CD14-positive monocyte (primary cell): ENCODE measurements at regions not wholly inside any gene's neighbourhood (a gene's known extent, or its start where the extent isn't known, plus 50 kb on each side); places are given as distances from the start of the nearest gene placed in this dataset.

ENCODE experiments used
- DNase-seq, 3 donors: peaks; one replicate each; pipeline ENCODE4 v3.0.0-alpha.2; 2011 to 2022
- H2AFZ ChIP-seq: 2 replicates; pipeline ENCODE4 v1.6.0; 2012; ENCODE audit warnings: mild to moderate bottlenecking, low read depth, low read length, inconsistent platforms; ENCODE audit not compliant: insufficient read depth, poor library complexity, severe bottlenecking
- H3K27ac ChIP-seq, 2 donors: 1 replicate in 1 of 2; 2 replicates in 1 of 2; pipeline ENCODE4 v1.5.1; 2012 to 2013; ENCODE audit warnings: low read length in 2 of 2, control low read depth in 1 of 2, inconsistent platforms in 1 of 2, low read depth in 1 of 2, mild to moderate bottlenecking in 1 of 2
- H3K27me3 ChIP-seq, 2 donors: one replicate each; pipeline versions ENCODE4 v1.6.0 to v1.6.1; 2011 to 2013; ENCODE audit warnings: low read length in 2 of 2; ENCODE audit not compliant: control insufficient read depth in 2 of 2, insufficient read depth in 2 of 2
- H3K36me3 ChIP-seq, 2 donors: replicated peaks in 1 of 2; 1 replicate in 1 of 2; 2 replicates in 1 of 2; pipeline versions ENCODE4 v1.5.1 to v1.6.1; 2012 to 2013; ENCODE audit warnings: low read length in 2 of 2, control low read depth in 1 of 2, inconsistent platforms in 1 of 2, mild to moderate bottlenecking in 1 of 2; ENCODE audit not compliant: insufficient read depth in 2 of 2, control insufficient read depth in 1 of 2
- H3K4me1 ChIP-seq, 2 donors: 1 replicate in 1 of 2; 2 replicates in 1 of 2; pipeline versions ENCODE4 v1.5.1 to v1.6.1; 2012 to 2013; ENCODE audit warnings: low read length in 2 of 2, control low read depth in 1 of 2, inconsistent platforms in 1 of 2, mild to moderate bottlenecking in 1 of 2, moderate library complexity in 1 of 2; ENCODE audit not compliant: insufficient read depth in 2 of 2, control insufficient read depth in 1 of 2
- H3K4me2 ChIP-seq: replicated peaks from 2 replicates; pipeline ENCODE3; 2012; ENCODE audit warnings: low read length, moderate library complexity, mild to moderate bottlenecking; ENCODE audit not compliant: poor library complexity, severe bottlenecking; ENCODE audit errors: extremely low read depth
- H3K4me3 ChIP-seq, 3 experiments: fragments of 200-600 bp in 1 of 3; sonication (generic) in 1 of 3; replicated peaks in 1 of 3; 1 replicate in 2 of 3; 2 replicates in 1 of 3; pipeline ENCODE4 v1.5.1; 2011 to 2013; ENCODE audit warnings: low read length in 3 of 3, mild to moderate bottlenecking in 3 of 3, control low read depth in 2 of 3, low read depth in 2 of 3, inconsistent platforms in 1 of 3, moderate library complexity in 1 of 3
- H3K79me2 ChIP-seq: 2 replicates; pipeline ENCODE4 v1.6.0; 2012; ENCODE audit warnings: mild to moderate bottlenecking, control low read depth, inconsistent platforms, low read length, moderate library complexity; ENCODE audit not compliant: insufficient read depth
- H3K9ac ChIP-seq: 2 replicates; pipeline ENCODE4 v1.6.0; 2017; ENCODE audit warnings: low read length, mild to moderate bottlenecking; ENCODE audit not compliant: insufficient read depth, poor library complexity, severe bottlenecking
- H3K9me3 ChIP-seq, 2 donors: replicated peaks in 1 of 2; 1 replicate in 1 of 2; 2 replicates in 1 of 2; pipeline versions ENCODE4 v1.5.1 to v1.6.1; 2012 to 2013; ENCODE audit warnings: low read length in 2 of 2, control low read depth in 1 of 2; ENCODE audit not compliant: control insufficient read depth in 1 of 2, insufficient read depth in 1 of 2
- H4K20me1 ChIP-seq: 2 replicates; pipeline ENCODE4 v1.6.0; 2012; ENCODE audit warnings: mild to moderate bottlenecking, low read length, control low read depth, moderate library complexity; ENCODE audit not compliant: insufficient read depth
- H3K27ac Mint-ChIP-seq, 7 donors: one replicate each; pipeline ENCODE4 v1.8.0; 2020; ENCODE audit warnings: mild to moderate bottlenecking in 7 of 7, mixed read lengths in 7 of 7, moderate library complexity in 6 of 7, inconsistent platforms in 2 of 7
- H3K27me3 Mint-ChIP-seq, 3 donors: one replicate each; pipeline ENCODE4 v1.8.0; 2021 to 2022; ENCODE audit warnings: low read depth in 3 of 3, mild to moderate bottlenecking in 3 of 3, mixed read lengths in 3 of 3, moderate library complexity in 3 of 3, inconsistent platforms in 1 of 3
- H3K36me3 Mint-ChIP-seq, 2 donors: one replicate each; pipeline ENCODE4 v1.8.0; 2020; ENCODE audit warnings: mixed read lengths in 2 of 2, inconsistent platforms in 1 of 2, mild to moderate bottlenecking in 1 of 2
- H3K4me1 Mint-ChIP-seq: one replicate; pipeline ENCODE4 v1.8.0; 2020; ENCODE audit warnings: mild to moderate bottlenecking, mixed read lengths
- H3K4me3 Mint-ChIP-seq, 2 donors: one replicate each; pipeline ENCODE4 v1.8.0; 2020; ENCODE audit warnings: mild to moderate bottlenecking in 2 of 2, mixed read lengths in 2 of 2, moderate library complexity in 1 of 2
- H3K9me3 Mint-ChIP-seq, 7 donors: one replicate each; pipeline ENCODE4 v1.8.0; 2020 to 2022; ENCODE audit warnings: mixed read lengths in 7 of 7, mild to moderate bottlenecking in 6 of 7, moderate library complexity in 6 of 7, inconsistent platforms in 2 of 7
- WGBS: methylation state at CpG from one replicate; pipeline ENCODE4 v1.1.5; 2013; ENCODE audit warnings: missing lambda C conversion rate; ENCODE audit not compliant: insufficient coverage; 5-methylcytosine and 5-hydroxymethylcytosine counted together
- intact Hi-C, 2 donors: fragments of 100-400 bp; cut with micrococcal nuclease; formaldehyde crosslinking; loops; one replicate each; pipeline versions ENCODE4 v1.15.0 to v1.15.1; 2023
- TF ChIP-seq, protein P1 (sequence below): fragments of 200-600 bp; IDR thresholded peaks from one replicate; pipeline ENCODE4 v1.8.0; 2022; ENCODE audit warnings: antibody characterized with exemption, mild to moderate bottlenecking

DNA sequence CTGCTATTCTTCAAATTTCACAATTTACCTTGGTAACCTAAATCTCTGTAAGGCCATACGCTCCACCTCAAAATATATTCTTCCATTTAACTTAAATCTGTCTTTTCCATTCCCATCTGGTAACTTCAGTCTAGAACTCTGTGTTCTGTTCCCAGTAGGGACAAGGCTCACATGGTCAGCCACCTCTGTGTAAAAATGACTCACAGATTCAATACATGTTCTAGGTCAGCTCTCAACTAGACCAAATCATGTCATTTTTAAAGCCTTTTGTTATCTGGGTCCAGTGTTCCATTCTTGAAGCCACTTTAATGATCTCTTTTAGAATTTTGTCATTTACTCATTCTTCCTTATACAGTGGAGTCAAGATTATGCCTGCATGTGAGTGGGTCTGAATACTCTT is 315.6 kb upstream of the CITED2 start:
- Mint-ChIP-seq H3K9me3 (no peaks in the 10 kb centered on the region), H3K4me3 (no peak overlapping the region), H3K36me3 (peaks cover 2 to 8% of the 10 kb centered on the region in 2 donors), H3K27me3 (peaks cover 0 to 1% (median 0%) of the 10 kb centered on the region in 3 donors), H3K4me1 (peaks cover 36% of the 10 kb centered on the region), H3K27ac (peak overlapping the region in 1 of 7 donors; percentile 7)
- no peaks in the 10 kb centered on the region for H3K79me2 ChIP-seq
- H3K9me3 ChIP-seq: no peaks in the 10 kb centered on the region
- H3K27me3 ChIP-seq: no peaks in the 10 kb centered on the region
- H2AFZ ChIP-seq: no peak overlapping the region
- no peak overlapping the region for H3K4me2 ChIP-seq
- TF ChIP-seq, protein P1, sequence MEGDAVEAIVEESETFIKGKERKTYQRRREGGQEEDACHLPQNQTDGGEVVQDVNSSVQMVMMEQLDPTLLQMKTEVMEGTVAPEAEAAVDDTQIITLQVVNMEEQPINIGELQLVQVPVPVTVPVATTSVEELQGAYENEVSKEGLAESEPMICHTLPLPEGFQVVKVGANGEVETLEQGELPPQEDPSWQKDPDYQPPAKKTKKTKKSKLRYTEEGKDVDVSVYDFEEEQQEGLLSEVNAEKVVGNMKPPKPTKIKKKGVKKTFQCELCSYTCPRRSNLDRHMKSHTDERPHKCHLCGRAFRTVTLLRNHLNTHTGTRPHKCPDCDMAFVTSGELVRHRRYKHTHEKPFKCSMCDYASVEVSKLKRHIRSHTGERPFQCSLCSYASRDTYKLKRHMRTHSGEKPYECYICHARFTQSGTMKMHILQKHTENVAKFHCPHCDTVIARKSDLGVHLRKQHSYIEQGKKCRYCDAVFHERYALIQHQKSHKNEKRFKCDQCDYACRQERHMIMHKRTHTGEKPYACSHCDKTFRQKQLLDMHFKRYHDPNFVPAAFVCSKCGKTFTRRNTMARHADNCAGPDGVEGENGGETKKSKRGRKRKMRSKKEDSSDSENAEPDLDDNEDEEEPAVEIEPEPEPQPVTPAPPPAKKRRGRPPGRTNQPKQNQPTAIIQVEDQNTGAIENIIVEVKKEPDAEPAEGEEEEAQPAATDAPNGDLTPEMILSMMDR: no peak
- peak overlapping the region in 1 of 2 donors; percentile 5 for H3K27ac ChIP-seq
- no peaks in the 10 kb centered on the region for H4K20me1 ChIP-seq
- 89% methylated on average over 1 of the region's 1 CpG for WGBS
- peaks cover 11 to 12% of the 10 kb centered on the region in 2 donors for H3K4me1 ChIP-seq
- no peaks in the 10 kb centered on the region for H3K36me3 ChIP-seq
- intact Hi-C loops: loop anchor here in 1 of 2 donors (5.0 kb wide), 1 partner anchor 132 kb away; no protein-coding TSS in a partner anchor
- no peak overlapping the region for H3K9ac ChIP-seq
- no peak for DNase-seq
- H3K4me3 ChIP-seq: no peak overlapping the region

DNA sequence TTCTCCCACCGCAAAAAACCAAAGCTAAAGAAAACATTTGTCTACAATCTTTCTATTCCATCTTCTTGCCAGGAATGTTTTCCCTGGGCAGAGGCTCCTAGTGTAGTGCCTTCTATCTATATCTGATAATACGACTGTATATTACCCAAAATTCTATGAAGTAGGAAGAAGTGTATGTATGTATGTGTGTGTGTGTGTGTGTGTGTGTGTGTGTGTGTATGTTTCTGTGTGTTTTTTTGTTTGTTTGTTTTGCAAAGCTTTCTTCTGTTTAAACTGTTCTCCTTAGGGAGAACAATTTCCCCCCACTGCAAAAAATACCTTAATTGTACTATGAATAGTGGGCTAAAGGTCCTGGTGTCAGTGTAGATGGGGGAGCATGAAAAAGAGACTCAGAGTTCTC is 312.6 kb upstream of the CITED2 start:
- Histone ChIP-seq H3K9ac (no peak overlapping the region), H4K20me1 (no peaks in the 10 kb centered on the region), H3K27ac (no peak overlapping the region), H3K4me2 (no peak overlapping the region), H3K4me3 (no peak overlapping the region), H2AFZ (no peak overlapping the region), H3K4me1 (peaks cover 7 to 8% of the 10 kb centered on the region in 2 donors), H3K36me3 (no peaks in the 10 kb centered on the region), H3K9me3 (no peaks in the 10 kb centered on the region), H3K79me2 (no peaks in the 10 kb centered on the region), H3K27me3 (no peaks in the 10 kb centered on the region)
- no CpG with 5 or more reads among the region's 2 CpGs for WGBS
- H3K27ac Mint-ChIP-seq: no peak overlapping the region
- peaks cover 25% of the 10 kb centered on the region for H3K4me1 Mint-ChIP-seq
- H3K27me3 Mint-ChIP-seq: no peaks in the 10 kb centered on the region
- peaks cover 0 to 2% of the 10 kb centered on the region in 2 donors for H3K36me3 Mint-ChIP-seq
- H3K9me3 Mint-ChIP-seq: peaks cover 0 to 3% (median 0%) of the 10 kb centered on the region in 7 donors
- intact Hi-C loops: no loop called here
- DNase-seq: no peak
- TF ChIP-seq, protein P1: no peak
- no peak overlapping the region for H3K4me3 Mint-ChIP-seq
